GM18502 (cell line): ENCODE measurements at regions not wholly inside any gene's neighbourhood (a gene's known extent, or its start where the extent isn't known, plus 50 kb on each side); places are given as distances from the start of the nearest gene placed in this dataset.
"Not testable (repeated sequence)": the region's sequence is repeated elsewhere in the genome, so short reads cannot be mapped to it uniquely, and the experiment has no call there.

Source experiments
- ATAC-seq: cut with Tn5 transposase; IDR thresholded peaks from one replicate; pipeline ENCODE4 v1.9.1; 2021; ENCODE audit warnings: mild to moderate bottlenecking; ENCODE audit not compliant: unreplicated experiment, poor library complexity

GRCh38 chr6:74733830-74734620 lies 471.8 kb downstream of the COL12A1 start:
- no peak for ATAC-seq

GRCh38 chr6:74731931-74732330 lies 473.9 kb downstream of the COL12A1 start:
- ATAC-seq, result no peak

GRCh38 chr6:74731204-74731603 lies 474.6 kb downstream of the COL12A1 start:
- ATAC-seq, result no peak

GRCh38 chr6:74720923-74721322 lies 484.9 kb downstream of the COL12A1 start:
- no peak for ATAC-seq

GRCh38 chr6:74717591-74717990 lies 488.3 kb downstream of the COL12A1 start:
- no peak for ATAC-seq

GRCh38 chr6:74715355-74716085 lies 490.3 kb downstream of the COL12A1 start:
- ATAC-seq, result no peak

- no peak for ATAC-seq
Observed at GRCh38 chr6:74713941-74714340, 491.9 kb downstream of the COL12A1 start.

- no peak for ATAC-seq
Observed at GRCh38 chr6:74705451-74705850, 500.4 kb downstream of the COL12A1 start.

GRCh38 chr6:74704540-74704939 lies 501.3 kb downstream of the COL12A1 start:
- not testable (repeated sequence) for ATAC-seq

GRCh38 chr6:74690365-74690764 lies 515.5 kb downstream of the COL12A1 start:
- no peak for ATAC-seq

GRCh38 chr6:74689601-74690000 lies 516.3 kb downstream of the COL12A1 start:
- ATAC-seq, result no peak

GRCh38 chr6:74677463-74677862 lies 528.4 kb downstream of the COL12A1 start:
- no peak for ATAC-seq

- ATAC-seq, result no peak
Observed at GRCh38 chr6:74676906-74677305, 528.9 kb downstream of the COL12A1 start.

GRCh38 chr6:74674377-74674776 lies 531.5 kb downstream of the COL12A1 start:
- ATAC-seq, result no peak

- ATAC-seq, result no peak
Observed at GRCh38 chr6:74671558-74672025, 534.3 kb downstream of the COL12A1 start.

- ATAC-seq, result no peak
Observed at GRCh38 chr6:74658391-74658790, 547.5 kb downstream of the COL12A1 start.

GRCh38 chr6:74657931-74658330 lies 547.9 kb downstream of the COL12A1 start:
- no peak for ATAC-seq

- ATAC-seq, result no peak
Observed at GRCh38 chr6:74657011-74657410, 548.8 kb downstream of the COL12A1 start.

- ATAC-seq, result no peak
Observed at GRCh38 chr6:74656453-74656852, 549.4 kb downstream of the COL12A1 start.

- ATAC-seq, result no peak
Observed at GRCh38 chr6:74654296-74654695, 551.6 kb downstream of the COL12A1 start.
